Mesenchymal stem cell (in vitro differentiated cells and primary cell): ENCODE measurements at regions not wholly inside any gene's neighbourhood (a gene's known extent, or its start where the extent isn't known, plus 50 kb on each side); places are given as distances from the start of the nearest gene placed in this dataset.

Experiments
- DNase-seq: peaks from one replicate; pipeline ENCODE4 v3.0.0-alpha.2; 2013
- H2AFZ ChIP-seq: one replicate; pipeline ENCODE4 v1.6.1; 2013; ENCODE audit warnings: low read depth, mild to moderate bottlenecking, control low read depth, inconsistent platforms, low read length, moderate library complexity
- H2AK5ac ChIP-seq: 2 replicates; pipeline ENCODE4 v1.6.1; 2013; ENCODE audit warnings: low read length, moderate library complexity, mild to moderate bottlenecking, inconsistent platforms; ENCODE audit not compliant: severe bottlenecking
- H2BK120ac ChIP-seq: one replicate; pipeline ENCODE4 v1.6.1; 2013; ENCODE audit warnings: low read depth, mild to moderate bottlenecking, inconsistent platforms, low read length, moderate library complexity
- H2BK12ac ChIP-seq, 2 experiments: one replicate each; pipeline ENCODE4 v1.6.1; 2013; ENCODE audit warnings: inconsistent platforms in 2 of 2, low read length in 2 of 2, mild to moderate bottlenecking in 2 of 2, moderate library complexity in 2 of 2, control low read depth in 1 of 2
- H2BK15ac ChIP-seq: one replicate; pipeline ENCODE4 v1.6.1; 2013; ENCODE audit warnings: mild to moderate bottlenecking, low read depth, inconsistent platforms; ENCODE audit not compliant: poor library complexity, severe bottlenecking
- H2BK5ac ChIP-seq: 2 replicates; pipeline ENCODE4 v1.6.1; 2013; ENCODE audit warnings: low read depth, mild to moderate bottlenecking, low read length, control low read depth, inconsistent platforms; ENCODE audit not compliant: poor library complexity, severe bottlenecking
- H3K14ac ChIP-seq, 2 experiments: one replicate each; pipeline ENCODE4 v1.6.1; 2013; ENCODE audit warnings: inconsistent platforms in 2 of 2, low read length in 2 of 2, control low read depth in 1 of 2, mild to moderate bottlenecking in 1 of 2, moderate library complexity in 1 of 2
- H3K18ac ChIP-seq, 2 experiments: one replicate each; pipeline ENCODE4 v1.6.1; 2013; ENCODE audit warnings: inconsistent platforms in 2 of 2, low read length in 2 of 2, control low read depth in 1 of 2, low read depth in 1 of 2, mild to moderate bottlenecking in 1 of 2
- H3K23ac ChIP-seq, 2 experiments: one replicate each; pipeline ENCODE4 v1.6.1; 2013; ENCODE audit warnings: inconsistent platforms in 2 of 2, low read length in 2 of 2, mild to moderate bottlenecking in 2 of 2, moderate library complexity in 2 of 2, control low read depth in 1 of 2
- H3K27ac ChIP-seq: 2 replicates; pipeline ENCODE4 v1.5.1; 2013; ENCODE audit warnings: mild to moderate bottlenecking, moderate library complexity, low read length, control low read depth, inconsistent platforms; ENCODE audit not compliant: poor library complexity, severe bottlenecking
- H3K27me3 ChIP-seq, 2 experiments: 2 replicates each; pipeline versions ENCODE4 v1.6.1 to v1.7.0; 2013; ENCODE audit warnings: low read length in 2 of 2, mild to moderate bottlenecking in 2 of 2, moderate library complexity in 2 of 2, control low read depth in 1 of 2, inconsistent platforms in 1 of 2; ENCODE audit not compliant: control insufficient read depth in 1 of 2, insufficient read depth in 1 of 2
- H3K36me3 ChIP-seq, 2 experiments: 2 replicates each; pipeline versions ENCODE4 v1.6.1 to v1.7.0; 2013; ENCODE audit warnings: low read length in 2 of 2, control low read depth in 1 of 2, inconsistent platforms in 1 of 2, low read depth in 1 of 2, mild to moderate bottlenecking in 1 of 2; ENCODE audit not compliant: insufficient read depth in 2 of 2, control insufficient read depth in 1 of 2
- H3K4ac ChIP-seq, 2 experiments: one replicate each; pipeline ENCODE4 v1.6.1; 2013; ENCODE audit warnings: inconsistent platforms in 2 of 2, low read length in 2 of 2, mild to moderate bottlenecking in 2 of 2, moderate library complexity in 2 of 2, control low read depth in 1 of 2, low read depth in 1 of 2
- H3K4me1 ChIP-seq: 2 replicates; pipeline ENCODE4 v1.6.1; 2013; ENCODE audit warnings: low read depth, low read length, control low read depth; ENCODE audit not compliant: control insufficient read depth, insufficient read depth
- H3K4me2 ChIP-seq: 2 replicates; pipeline ENCODE4 v1.6.1; 2013; ENCODE audit warnings: low read length, mild to moderate bottlenecking, inconsistent platforms; ENCODE audit not compliant: poor library complexity, severe bottlenecking
- H3K4me3 ChIP-seq, 2 experiments: 2 replicates each; pipeline versions ENCODE4 v1.5.1 to v1.7.0; 2013; ENCODE audit warnings: low read length in 2 of 2, mild to moderate bottlenecking in 2 of 2, control low read depth in 1 of 2, low read depth in 1 of 2; ENCODE audit not compliant: insufficient read depth in 1 of 2
- H3K79me1 ChIP-seq: replicated peaks from 2 replicates; pipeline ENCODE4 v1.6.1; 2013; ENCODE audit warnings: mild to moderate bottlenecking, control low read depth, low read length, inconsistent platforms; ENCODE audit not compliant: poor library complexity, severe bottlenecking
- H3K9ac ChIP-seq: 2 replicates; pipeline ENCODE4 v1.7.0; 2013; ENCODE audit warnings: mild to moderate bottlenecking, low read length, moderate library complexity
- H3K9me3 ChIP-seq: 2 replicates; pipeline ENCODE4 v1.7.0; 2013; ENCODE audit warnings: mild to moderate bottlenecking, low read length; ENCODE audit not compliant: control insufficient read depth
- H4K8ac ChIP-seq: one replicate; pipeline ENCODE4 v1.6.1; 2013; ENCODE audit warnings: inconsistent platforms, mild to moderate bottlenecking, low read length, moderate library complexity
- H4K91ac ChIP-seq: one replicate; pipeline ENCODE4 v1.6.1; 2013; ENCODE audit warnings: mild to moderate bottlenecking, low read length, inconsistent platforms
- WGBS: methylation state at CpG from one replicate; pipeline ENCODE4 v1.1.7; 2013; ENCODE audit warnings: mixed read lengths; 5-methylcytosine and 5-hydroxymethylcytosine counted together

DNA sequence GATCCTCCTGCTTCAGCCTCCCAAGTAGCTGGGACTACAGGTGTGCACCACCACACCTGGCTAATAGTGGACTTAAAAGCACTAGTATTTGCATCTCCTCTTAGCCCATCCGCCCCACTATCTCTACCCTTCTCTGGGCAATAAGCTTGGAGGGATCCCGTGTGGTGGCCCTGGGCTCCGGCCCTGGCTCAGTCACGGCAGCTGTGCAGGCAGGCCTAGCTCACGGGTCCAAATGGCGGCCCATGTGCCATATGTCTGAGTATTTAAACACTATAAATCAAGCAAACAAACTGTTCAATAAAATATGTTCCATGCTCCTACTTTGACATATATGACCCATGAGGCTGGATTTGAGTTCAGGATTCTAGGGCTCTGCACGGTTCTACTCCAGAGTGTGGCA is 118.4 kb downstream of the BANF2 start:
- H3K23ac ChIP-seq, result no peak overlapping the region
- H2BK5ac ChIP-seq, result no peak overlapping the region
- H3K27me3 ChIP-seq, result no peaks in the 10 kb centered on the region
- peaks cover 10% of the 10 kb centered on the region for H3K4me1 ChIP-seq
- no peak for DNase-seq
- no peak overlapping the region for H2AK5ac ChIP-seq
- no peak overlapping the region for H3K4me3 ChIP-seq
- no peak overlapping the region for H3K14ac ChIP-seq
- no peaks in the 10 kb centered on the region for H3K79me1 ChIP-seq
- H2AFZ ChIP-seq, result no peak overlapping the region
- no peak overlapping the region for H3K18ac ChIP-seq
- no peak overlapping the region for H2BK120ac ChIP-seq
- no peak overlapping the region for H2BK15ac ChIP-seq
- no peak overlapping the region for H3K4ac ChIP-seq
- H3K4me2 ChIP-seq, result no peak overlapping the region
- H2BK12ac ChIP-seq, result no peak overlapping the region
- no peak overlapping the region for H4K91ac ChIP-seq
- H3K36me3 ChIP-seq, result no peaks in the 10 kb centered on the region
- H3K27ac ChIP-seq, result no peak overlapping the region
- H4K8ac ChIP-seq, result no peak overlapping the region
- 90% methylated on average over 7 of the region's 7 CpGs for WGBS
- peaks cover 3% of the 10 kb centered on the region for H3K9me3 ChIP-seq
- no peak overlapping the region for H3K9ac ChIP-seq

DNA sequence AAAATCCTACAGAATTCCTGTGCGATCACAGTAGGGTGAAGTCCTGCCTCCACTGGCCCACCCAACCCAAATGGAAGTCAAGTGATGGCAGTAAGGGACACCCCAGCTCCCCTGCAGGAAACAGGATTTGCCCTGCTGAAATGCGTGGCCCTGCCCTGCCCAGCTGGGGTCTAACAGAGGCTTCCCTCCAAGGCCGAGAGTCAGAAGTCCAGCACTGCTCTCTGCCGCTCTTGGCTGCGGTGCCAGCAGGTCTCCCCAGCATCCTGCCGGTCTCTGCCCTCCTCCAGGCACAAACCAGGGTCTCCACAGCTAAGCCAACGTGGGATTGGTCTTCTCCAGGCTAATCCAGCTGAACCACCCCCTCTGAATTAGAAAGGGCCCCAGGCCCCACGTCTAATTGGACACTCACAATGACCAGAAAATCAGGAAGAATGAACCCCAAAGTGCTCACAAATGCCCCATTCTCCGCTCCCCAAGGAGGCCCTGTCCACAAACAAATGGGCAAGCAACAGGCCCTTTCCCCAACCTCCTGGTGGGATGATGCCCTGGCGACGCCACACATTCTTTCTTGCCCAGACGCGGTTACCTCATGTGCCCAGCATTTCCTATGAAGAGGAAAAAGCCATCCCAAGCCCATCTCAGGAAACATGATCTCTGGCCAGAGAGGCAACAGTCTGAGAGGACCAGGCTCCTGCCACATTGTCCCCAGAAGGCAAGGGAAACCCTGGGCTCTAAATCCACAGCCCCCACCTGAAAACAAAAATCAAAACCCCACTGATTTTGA is 117.2 kb downstream of the BANF2 start:
- peaks cover 10% of the 10 kb centered on the region for H3K4me1 ChIP-seq
- no peak overlapping the region for H3K4ac ChIP-seq
- H3K27me3 ChIP-seq, result no peaks in the 10 kb centered on the region
- no peak overlapping the region for H4K91ac ChIP-seq
- H3K9ac ChIP-seq, result no peak overlapping the region
- no peak overlapping the region for H3K4me3 ChIP-seq
- H3K36me3 ChIP-seq, result no peaks in the 10 kb centered on the region
- no peak overlapping the region for H3K4me2 ChIP-seq
- H3K14ac ChIP-seq, result no peak overlapping the region
- no peak overlapping the region for H2BK12ac ChIP-seq
- H2AK5ac ChIP-seq, result peak overlapping the region; percentile 21
- WGBS, result 86% methylated on average over 13 of the region's 13 CpGs
- H2BK5ac ChIP-seq, result no peak overlapping the region
- DNase-seq, result no peak
- no peak overlapping the region for H2AFZ ChIP-seq
- H2BK120ac ChIP-seq, result no peak overlapping the region
- H2BK15ac ChIP-seq, result no peak overlapping the region
- no peaks in the 10 kb centered on the region for H3K79me1 ChIP-seq
- peaks cover 3% of the 10 kb centered on the region for H3K9me3 ChIP-seq
- H3K23ac ChIP-seq, result no peak overlapping the region
- H3K18ac ChIP-seq, result no peak overlapping the region
- no peak overlapping the region for H4K8ac ChIP-seq
- no peak overlapping the region for H3K27ac ChIP-seq

DNA sequence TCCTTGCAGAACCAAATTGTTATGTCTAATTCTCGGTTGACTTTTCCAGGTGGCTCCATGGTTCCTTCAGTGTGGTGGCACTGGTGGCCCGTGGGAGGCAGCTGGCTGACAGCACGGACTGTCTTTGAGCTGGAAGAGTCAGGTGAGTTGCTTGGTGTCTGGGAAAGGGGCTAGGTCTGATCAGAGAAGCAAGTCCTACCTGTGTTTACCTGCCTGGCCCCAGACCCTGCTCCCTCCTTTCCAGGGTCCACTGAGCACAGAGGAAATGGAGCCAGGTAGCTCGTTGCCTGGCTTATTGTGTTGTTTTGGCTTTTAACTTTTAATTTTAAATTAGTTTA is 111.8 kb downstream of the BANF2 start:
- Histone ChIP-seq H3K36me3 (no peaks in the 10 kb centered on the region), H3K4me2 (no peak overlapping the region), H3K79me1 (no peaks in the 10 kb centered on the region), H2BK120ac (no peak overlapping the region), H3K18ac (no peak overlapping the region), H4K91ac (no peak overlapping the region), H3K4me1 (peaks cover 15% of the 10 kb centered on the region), H3K9me3 (no peaks in the 10 kb centered on the region), H3K23ac (no peak overlapping the region), H2BK15ac (no peak overlapping the region), H3K4ac (no peak overlapping the region), H2BK12ac (no peak overlapping the region), H3K27ac (no peak overlapping the region), H3K9ac (no peak overlapping the region), H2AK5ac (no peak overlapping the region), H2AFZ (no peak overlapping the region), H2BK5ac (no peak overlapping the region), H3K4me3 (no peak overlapping the region), H3K27me3 (no peaks in the 10 kb centered on the region), H4K8ac (no peak overlapping the region), H3K14ac (no peak overlapping the region)
- WGBS, result 92% methylated on average over 3 of the region's 4 CpGs
- no peak for DNase-seq

DNA sequence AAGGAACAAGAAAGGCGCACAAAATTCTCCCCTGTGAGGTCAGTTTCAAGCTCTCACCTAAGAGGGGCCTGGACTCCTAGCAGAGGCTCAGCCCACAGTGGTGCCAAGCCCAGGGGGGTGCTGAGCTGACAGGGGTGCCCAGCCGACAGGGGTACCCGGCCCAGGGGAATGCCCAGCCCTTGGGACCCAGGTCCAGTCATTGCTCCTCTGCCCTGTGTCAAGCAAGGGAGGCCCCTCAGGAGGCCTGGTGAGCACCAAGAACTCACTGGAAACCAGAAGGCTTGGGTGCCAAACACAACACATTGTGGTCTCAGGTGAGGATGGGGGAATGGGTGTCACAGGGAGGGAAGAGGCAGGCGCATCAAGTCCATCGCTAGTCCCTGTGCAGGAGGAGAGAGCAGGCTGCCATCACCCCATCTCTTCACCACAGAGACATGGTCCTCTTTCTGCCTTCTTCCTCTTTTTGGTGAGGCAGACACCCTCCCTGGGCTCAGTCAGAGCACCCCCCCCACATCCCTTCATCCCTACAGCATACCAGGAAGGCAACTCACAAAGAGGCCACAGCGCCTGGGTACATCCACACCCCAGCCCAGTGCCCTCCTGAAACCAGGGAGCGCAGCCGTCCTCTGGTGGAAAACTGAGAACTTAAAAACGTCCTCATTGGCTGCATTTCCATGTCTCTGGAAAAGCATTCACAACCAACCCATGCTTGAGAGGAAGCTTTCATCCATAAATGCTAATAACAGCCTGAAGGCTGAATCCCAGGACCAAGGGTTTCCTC is 111.3 kb downstream of the BANF2 start:
- Histone ChIP-seq H3K27ac (no peak overlapping the region), H3K79me1 (no peaks in the 10 kb centered on the region), H3K27me3 (no peaks in the 10 kb centered on the region), H3K9me3 (no peaks in the 10 kb centered on the region), H3K14ac (no peak overlapping the region), H3K4me3 (no peak overlapping the region), H3K4me1 (peaks cover 17% of the 10 kb centered on the region), H4K8ac (peak overlapping the region; percentile 5), H2BK15ac (peak overlapping the region; percentile 56), H3K36me3 (no peaks in the 10 kb centered on the region), H2BK120ac (peak overlapping the region; percentile 73), H3K9ac (no peak overlapping the region), H2BK12ac (peak overlapping the region in 1 of 2 experiments; percentile 52), H3K23ac (no peak overlapping the region), H2AFZ (no peak overlapping the region), H3K4ac (peak overlapping the region in 1 of 2 experiments; percentile 88), H3K18ac (peak overlapping the region in 1 of 2 experiments; percentile 3), H4K91ac (peak overlapping the region; percentile 81), H2BK5ac (no peak overlapping the region), H2AK5ac (no peak overlapping the region), H3K4me2 (no peak overlapping the region)
- no peak for DNase-seq
- WGBS, result 87% methylated on average over 8 of the region's 9 CpGs
